GM23338 (cell line): ENCODE measurements at regions not wholly inside any gene's neighbourhood (a gene's known extent, or its start where the extent isn't known, plus 50 kb on each side); places are given as distances from the start of the nearest gene placed in this dataset.

Experiments used
- ATAC-seq: fragments of 200-7000 bp; cut with Tn5 transposase; 3 replicates; pipeline ENCODE4 v1.9.1; 2020
- DNase-seq: peaks from one replicate; pipeline ENCODE4 v3.0.0-alpha.2; 2015; ENCODE audit warnings: low spot score
- H2AFZ ChIP-seq: fragments of 200-600 bp; sonication (generic); 2 replicates; pipeline ENCODE4 v1.8.0; 2016; ENCODE audit warnings: antibody characterized with exemption, mild to moderate bottlenecking, moderate library complexity
- H3F3A ChIP-seq: fragments of 200-600 bp; sonication (generic); replicated peaks from 2 replicates; pipeline ENCODE4 v1.8.0; 2017; ENCODE audit warnings: antibody characterized with exemption, mixed run types, low read depth
- H3K27ac ChIP-seq: fragments of 200-600 bp; sonication (generic); 2 replicates; pipeline ENCODE4 v1.6.1; 2016; ENCODE audit warnings: low read depth
- H3K27me3 ChIP-seq: fragments of 200-600 bp; sonication (generic); 2 replicates; pipeline ENCODE4 v1.8.0; 2016; ENCODE audit warnings: mild to moderate bottlenecking, mixed run types, moderate library complexity; ENCODE audit not compliant: insufficient read depth
- H3K36me3 ChIP-seq: fragments of 200-600 bp; sonication (generic); 2 replicates; pipeline ENCODE4 v1.8.0; 2016; ENCODE audit warnings: mild to moderate bottlenecking; ENCODE audit not compliant: insufficient read depth
- H3K4me1 ChIP-seq: fragments of 200-600 bp; sonication (generic); 2 replicates; pipeline ENCODE4 v1.8.0; 2016; ENCODE audit warnings: mild to moderate bottlenecking, moderate library complexity; ENCODE audit not compliant: insufficient read depth
- H3K4me2 ChIP-seq: fragments of 200-600 bp; sonication (generic); 2 replicates; pipeline ENCODE4 v1.7.1; 2017; ENCODE audit warnings: mixed run types
- H3K4me3 ChIP-seq: fragments of 200-600 bp; sonication (generic); 2 replicates; pipeline ENCODE4 v1.6.1; 2016; ENCODE audit warnings: mixed run types
- H3K79me2 ChIP-seq: fragments of 200-600 bp; sonication (generic); replicated peaks from 2 replicates; pipeline ENCODE4 v1.8.0; 2017; ENCODE audit warnings: mild to moderate bottlenecking; ENCODE audit not compliant: insufficient read depth
- H3K9me2 ChIP-seq: fragments of 200-600 bp; sonication (generic); 2 replicates; pipeline ENCODE4 v1.8.0; 2017; ENCODE audit not compliant: insufficient read depth
- H4K20me1 ChIP-seq: fragments of 200-600 bp; sonication (generic); replicated peaks from 2 replicates; pipeline ENCODE4 v1.8.0; 2017; ENCODE audit warnings: mild to moderate bottlenecking; ENCODE audit not compliant: insufficient read depth
- H3K27ac Mint-ChIP-seq: 2 replicates; pipeline ENCODE4 v1.8.0; 2020; ENCODE audit warnings: inconsistent platforms, mild to moderate bottlenecking, moderate library complexity, mixed read lengths
- H3K27me3 Mint-ChIP-seq: 3 replicates; pipeline ENCODE4 v1.8.0; 2022; ENCODE audit warnings: low read depth, mild to moderate bottlenecking, moderate library complexity, mixed read lengths, inconsistent platforms; ENCODE audit not compliant: insufficient read depth, poor library complexity
- H3K36me3 Mint-ChIP-seq: 3 replicates; pipeline ENCODE4 v1.8.0; 2021; ENCODE audit warnings: low read depth, mild to moderate bottlenecking, inconsistent platforms, moderate library complexity, mixed read lengths
- H3K4me1 Mint-ChIP-seq: 3 replicates; pipeline ENCODE4 v1.8.0; 2020; ENCODE audit warnings: mild to moderate bottlenecking, inconsistent platforms, mixed read lengths
- H3K4me3 Mint-ChIP-seq: 3 replicates; pipeline ENCODE4 v1.8.0; 2021; ENCODE audit warnings: moderate library complexity, mild to moderate bottlenecking, inconsistent platforms, mixed read lengths
- H3K9me3 Mint-ChIP-seq: 3 replicates; pipeline ENCODE4 v1.8.0; 2020; ENCODE audit warnings: moderate library complexity, mild to moderate bottlenecking, inconsistent platforms, mixed read lengths
- CREB1 ChIP-seq: fragments of 250-450 bp; sonication (Bioruptor Pico); IDR thresholded peaks from 2 replicates; pipeline ENCODE4 v1.5.0; 2020; ENCODE audit warnings: low read depth, mild to moderate bottlenecking, moderate library complexity
- ETS1 ChIP-seq: IDR thresholded peaks from 2 replicates; pipeline ENCODE4 v1.6.1; 2016; ENCODE audit warnings: antibody characterized with exemption
- EZH2 ChIP-seq: fragments of 200-600 bp; sonication (generic); IDR thresholded peaks from one replicate; pipeline ENCODE4 v1.8.0; 2017; ENCODE audit warnings: antibody characterized with exemption, mild to moderate bottlenecking, low read depth; ENCODE audit not compliant: unreplicated experiment
- EZH2phosphoT487 ChIP-seq: fragments of 200-600 bp; sonication (generic); IDR thresholded peaks from one replicate; pipeline ENCODE4 v1.8.1; 2018; ENCODE audit warnings: antibody characterized with exemption; ENCODE audit not compliant: unreplicated experiment
- JUNB ChIP-seq: IDR thresholded peaks from one replicate; pipeline ENCODE4 v1.6.1; 2016; ENCODE audit warnings: antibody characterized with exemption; ENCODE audit not compliant: unreplicated experiment
- NANOG ChIP-seq: IDR thresholded peaks from 2 replicates; pipeline ENCODE4 v1.6.1; 2016; ENCODE audit warnings: antibody characterized with exemption, borderline replicate concordance
- POLR2AphosphoS5 ChIP-seq: IDR thresholded peaks from 2 replicates; pipeline ENCODE4 v1.6.1; 2016; ENCODE audit warnings: antibody characterized with exemption, low read depth
- REST ChIP-seq: IDR thresholded peaks from one replicate; pipeline ENCODE4 v1.6.1; 2018; ENCODE audit warnings: antibody characterized with exemption; ENCODE audit not compliant: unreplicated experiment
- STAT1 ChIP-seq: IDR thresholded peaks from one replicate; pipeline ENCODE4 v1.6.1; 2016; ENCODE audit warnings: antibody characterized with exemption; ENCODE audit not compliant: unreplicated experiment
- ZNF114 ChIP-seq: fragments of 250-450 bp; sonication (Bioruptor Pico); IDR thresholded peaks from 2 replicates; pipeline ENCODE4 v1.5.0; 2020; ENCODE audit warnings: mild to moderate bottlenecking, moderate library complexity
- ZNF331 ChIP-seq: fragments of 250-450 bp; sonication (Bioruptor Pico); IDR thresholded peaks from 2 replicates; pipeline ENCODE4 v1.5.0; 2020; ENCODE audit warnings: low read depth, mild to moderate bottlenecking, moderate library complexity
- TF ChIP-seq, protein P1 (sequence below), 2 experiments: fragments of 200-600 bp in 1 of 2; sonication (generic) in 1 of 2; conservative IDR thresholded peaks; 2 replicates each; pipeline versions ENCODE4 v1.5.1 to v1.6.1; 2016 to 2017; ENCODE audit warnings: antibody characterized with exemption in 2 of 2, low read depth in 2 of 2, mild to moderate bottlenecking in 2 of 2, moderate library complexity in 1 of 2
- TF ChIP-seq, protein P2 (sequence below): fragments of 250-450 bp; sonication (Bioruptor Pico); IDR thresholded peaks from 2 replicates; pipeline ENCODE4 v1.5.0; 2020; ENCODE audit warnings: mild to moderate bottlenecking, moderate library complexity

DNA sequence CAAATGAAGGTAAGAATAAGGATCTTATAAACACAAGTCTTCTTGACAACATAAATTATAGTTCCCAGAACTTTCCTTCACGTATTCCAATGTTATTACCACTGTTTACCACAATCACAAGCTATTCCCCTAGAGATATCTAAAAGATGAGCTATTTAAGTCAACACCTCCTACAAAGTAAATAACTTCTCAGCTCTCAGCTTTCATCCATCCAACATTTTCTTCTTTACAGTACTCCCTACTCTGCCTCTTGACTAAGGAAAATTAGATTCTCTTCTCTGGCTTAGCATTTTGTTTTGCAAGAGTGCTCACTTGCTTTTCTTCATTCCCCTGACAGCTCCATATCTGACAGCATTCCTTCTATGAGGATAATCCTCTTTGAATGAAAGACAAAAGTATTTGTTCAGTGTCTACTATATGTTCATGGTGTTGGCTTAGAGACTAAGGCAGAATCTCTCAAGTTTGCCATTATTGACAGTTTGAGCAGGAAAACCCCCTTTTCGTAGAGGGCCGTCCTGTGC is 93.0 kb upstream of the IL6 start:
- no peak overlapping the region for H3K4me3 ChIP-seq
- H3K4me2 ChIP-seq = no peak overlapping the region
- no peaks in the 10 kb centered on the region for H3K9me2 ChIP-seq
- no peak for DNase-seq
- H3K9me3 Mint-ChIP-seq = no peaks in the 10 kb centered on the region
- H3K36me3 ChIP-seq = no peaks in the 10 kb centered on the region
- peaks cover 4% of the 10 kb centered on the region for H3K4me1 Mint-ChIP-seq
- H3K79me2 ChIP-seq = no peaks in the 10 kb centered on the region
- H3K27me3 Mint-ChIP-seq = no peaks in the 10 kb centered on the region
- H3K4me1 ChIP-seq = no peaks in the 10 kb centered on the region
- no peaks in the 10 kb centered on the region for H3F3A ChIP-seq
- no peaks in the 10 kb centered on the region for H3K36me3 Mint-ChIP-seq
- H3K27ac ChIP-seq = no peak overlapping the region
- no peak overlapping the region for H3K4me3 Mint-ChIP-seq
- H3K27ac Mint-ChIP-seq = no peak overlapping the region
- no peak for ATAC-seq
- H2AFZ ChIP-seq = no peak overlapping the region
- no peaks in the 10 kb centered on the region for H4K20me1 ChIP-seq
- no peak for TF ChIP-seq ZNF114 (CRISPR knock-in tag)
- no peak for TF ChIP-seq EZH2
- no peak for TF ChIP-seq STAT1
- no peak for TF ChIP-seq EZH2phosphoT487
- TF ChIP-seq, protein P1, sequence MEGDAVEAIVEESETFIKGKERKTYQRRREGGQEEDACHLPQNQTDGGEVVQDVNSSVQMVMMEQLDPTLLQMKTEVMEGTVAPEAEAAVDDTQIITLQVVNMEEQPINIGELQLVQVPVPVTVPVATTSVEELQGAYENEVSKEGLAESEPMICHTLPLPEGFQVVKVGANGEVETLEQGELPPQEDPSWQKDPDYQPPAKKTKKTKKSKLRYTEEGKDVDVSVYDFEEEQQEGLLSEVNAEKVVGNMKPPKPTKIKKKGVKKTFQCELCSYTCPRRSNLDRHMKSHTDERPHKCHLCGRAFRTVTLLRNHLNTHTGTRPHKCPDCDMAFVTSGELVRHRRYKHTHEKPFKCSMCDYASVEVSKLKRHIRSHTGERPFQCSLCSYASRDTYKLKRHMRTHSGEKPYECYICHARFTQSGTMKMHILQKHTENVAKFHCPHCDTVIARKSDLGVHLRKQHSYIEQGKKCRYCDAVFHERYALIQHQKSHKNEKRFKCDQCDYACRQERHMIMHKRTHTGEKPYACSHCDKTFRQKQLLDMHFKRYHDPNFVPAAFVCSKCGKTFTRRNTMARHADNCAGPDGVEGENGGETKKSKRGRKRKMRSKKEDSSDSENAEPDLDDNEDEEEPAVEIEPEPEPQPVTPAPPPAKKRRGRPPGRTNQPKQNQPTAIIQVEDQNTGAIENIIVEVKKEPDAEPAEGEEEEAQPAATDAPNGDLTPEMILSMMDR (conservative IDR thresholded peaks at IDR 0.05; ENCODE audit: low read depth in 2 of 2) = no peak
- TF ChIP-seq CREB1 (CRISPR knock-in tag) = no peak
- TF ChIP-seq NANOG = no peak
- TF ChIP-seq, protein P2, sequence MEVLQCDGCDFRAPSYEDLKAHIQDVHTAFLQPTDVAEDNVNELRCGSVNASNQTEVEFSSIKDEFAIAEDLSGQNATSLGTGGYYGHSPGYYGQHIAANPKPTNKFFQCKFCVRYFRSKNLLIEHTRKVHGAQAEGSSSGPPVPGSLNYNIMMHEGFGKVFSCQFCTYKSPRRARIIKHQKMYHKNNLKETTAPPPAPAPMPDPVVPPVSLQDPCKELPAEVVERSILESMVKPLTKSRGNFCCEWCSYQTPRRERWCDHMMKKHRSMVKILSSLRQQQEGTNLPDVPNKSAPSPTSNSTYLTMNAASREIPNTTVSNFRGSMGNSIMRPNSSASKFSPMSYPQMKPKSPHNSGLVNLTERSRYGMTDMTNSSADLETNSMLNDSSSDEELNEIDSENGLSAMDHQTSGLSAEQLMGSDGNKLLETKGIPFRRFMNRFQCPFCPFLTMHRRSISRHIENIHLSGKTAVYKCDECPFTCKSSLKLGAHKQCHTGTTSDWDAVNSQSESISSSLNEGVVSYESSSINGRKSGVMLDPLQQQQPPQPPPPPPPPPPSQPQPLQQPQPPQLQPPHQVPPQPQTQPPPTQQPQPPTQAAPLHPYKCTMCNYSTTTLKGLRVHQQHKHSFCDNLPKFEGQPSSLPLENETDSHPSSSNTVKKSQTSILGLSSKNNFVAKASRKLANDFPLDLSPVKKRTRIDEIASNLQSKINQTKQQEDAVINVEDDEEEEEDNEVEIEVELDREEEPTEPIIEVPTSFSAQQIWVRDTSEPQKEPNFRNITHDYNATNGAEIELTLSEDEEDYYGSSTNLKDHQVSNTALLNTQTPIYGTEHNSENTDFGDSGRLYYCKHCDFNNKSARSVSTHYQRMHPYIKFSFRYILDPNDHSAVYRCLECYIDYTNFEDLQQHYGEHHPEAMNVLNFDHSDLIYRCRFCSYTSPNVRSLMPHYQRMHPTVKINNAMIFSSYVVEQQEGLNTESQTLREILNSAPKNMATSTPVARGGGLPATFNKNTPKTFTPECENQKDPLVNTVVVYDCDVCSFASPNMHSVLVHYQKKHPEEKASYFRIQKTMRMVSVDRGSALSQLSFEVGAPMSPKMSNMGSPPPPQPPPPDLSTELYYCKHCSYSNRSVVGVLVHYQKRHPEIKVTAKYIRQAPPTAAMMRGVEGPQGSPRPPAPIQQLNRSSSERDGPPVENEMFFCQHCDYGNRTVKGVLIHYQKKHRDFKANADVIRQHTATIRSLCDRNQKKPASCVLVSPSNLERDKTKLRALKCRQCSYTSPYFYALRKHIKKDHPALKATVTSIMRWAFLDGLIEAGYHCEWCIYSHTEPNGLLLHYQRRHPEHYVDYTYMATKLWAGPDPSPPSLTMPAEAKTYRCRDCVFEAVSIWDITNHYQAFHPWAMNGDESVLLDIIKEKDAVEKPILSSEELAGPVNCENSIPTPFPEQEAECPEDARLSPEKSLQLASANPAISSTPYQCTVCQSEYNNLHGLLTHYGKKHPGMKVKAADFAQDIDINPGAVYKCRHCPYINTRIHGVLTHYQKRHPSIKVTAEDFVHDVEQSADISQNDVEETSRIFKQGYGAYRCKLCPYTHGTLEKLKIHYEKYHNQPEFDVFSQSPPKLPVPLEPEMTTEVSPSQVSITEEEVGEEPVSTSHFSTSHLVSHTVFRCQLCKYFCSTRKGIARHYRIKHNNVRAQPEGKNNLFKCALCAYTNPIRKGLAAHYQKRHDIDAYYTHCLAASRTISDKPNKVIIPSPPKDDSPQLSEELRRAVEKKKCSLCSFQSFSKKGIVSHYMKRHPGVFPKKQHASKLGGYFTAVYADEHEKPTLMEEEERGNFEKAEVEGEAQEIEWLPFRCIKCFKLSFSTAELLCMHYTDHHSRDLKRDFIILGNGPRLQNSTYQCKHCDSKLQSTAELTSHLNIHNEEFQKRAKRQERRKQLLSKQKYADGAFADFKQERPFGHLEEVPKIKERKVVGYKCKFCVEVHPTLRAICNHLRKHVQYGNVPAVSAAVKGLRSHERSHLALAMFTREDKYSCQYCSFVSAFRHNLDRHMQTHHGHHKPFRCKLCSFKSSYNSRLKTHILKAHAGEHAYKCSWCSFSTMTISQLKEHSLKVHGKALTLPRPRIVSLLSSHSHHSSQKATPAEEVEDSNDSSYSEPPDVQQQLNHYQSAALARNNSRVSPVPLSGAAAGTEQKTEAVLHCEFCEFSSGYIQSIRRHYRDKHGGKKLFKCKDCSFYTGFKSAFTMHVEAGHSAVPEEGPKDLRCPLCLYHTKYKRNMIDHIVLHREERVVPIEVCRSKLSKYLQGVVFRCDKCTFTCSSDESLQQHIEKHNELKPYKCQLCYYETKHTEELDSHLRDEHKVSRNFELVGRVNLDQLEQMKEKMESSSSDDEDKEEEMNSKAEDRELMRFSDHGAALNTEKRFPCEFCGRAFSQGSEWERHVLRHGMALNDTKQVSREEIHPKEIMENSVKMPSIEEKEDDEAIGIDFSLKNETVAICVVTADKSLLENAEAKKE (CRISPR knock-in tag) = no peak
- TF ChIP-seq POLR2AphosphoS5 = no peak
- no peak for TF ChIP-seq REST
- TF ChIP-seq ETS1 = no peak
- no peak for TF ChIP-seq JUNB
- TF ChIP-seq ZNF331 (CRISPR knock-in tag) = no peak
- H3K27me3 ChIP-seq = no peaks in the 10 kb centered on the region
